ENCODE measurements at regions not wholly inside any gene's neighbourhood (a gene's known extent, or its start where the extent isn't known, plus 50 kb on each side); places are given as distances from the start of the nearest gene placed in this dataset.

DNA sequence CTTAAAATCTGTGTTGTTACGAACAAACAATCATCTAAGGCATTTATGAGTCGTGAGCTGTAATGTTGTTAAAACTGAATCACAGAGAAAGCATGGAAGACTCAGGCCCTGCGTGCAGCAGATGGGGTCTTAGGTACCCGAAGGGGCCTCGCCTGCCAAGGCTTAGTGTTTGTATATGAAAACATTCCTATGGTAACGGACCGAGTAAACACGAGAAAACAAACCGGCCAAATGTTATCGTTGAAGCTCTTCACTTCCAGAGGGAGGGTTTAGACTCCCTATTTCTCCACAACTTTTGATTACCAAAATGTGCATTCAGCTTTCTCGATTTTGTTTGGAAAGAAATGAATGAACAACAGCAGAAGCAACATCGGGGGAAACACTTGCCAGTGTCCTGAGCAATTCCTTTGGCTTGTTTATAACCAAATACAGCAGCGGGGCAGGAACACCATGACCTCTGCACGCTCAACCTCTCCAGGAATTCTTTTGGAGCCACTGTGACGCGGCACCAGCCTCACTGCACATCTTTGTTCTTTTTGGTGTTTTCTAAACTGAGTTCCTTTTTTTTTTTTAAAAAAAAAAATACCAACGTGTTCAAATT, 121.6 kb upstream of the KLF6 start:
- Mint-ChIP-seq H3K27ac (no peak overlapping the region), H3K4me1 (ENCODE audit: low read depth) (peaks cover 18% of the 10 kb centered on the region)

DNA sequence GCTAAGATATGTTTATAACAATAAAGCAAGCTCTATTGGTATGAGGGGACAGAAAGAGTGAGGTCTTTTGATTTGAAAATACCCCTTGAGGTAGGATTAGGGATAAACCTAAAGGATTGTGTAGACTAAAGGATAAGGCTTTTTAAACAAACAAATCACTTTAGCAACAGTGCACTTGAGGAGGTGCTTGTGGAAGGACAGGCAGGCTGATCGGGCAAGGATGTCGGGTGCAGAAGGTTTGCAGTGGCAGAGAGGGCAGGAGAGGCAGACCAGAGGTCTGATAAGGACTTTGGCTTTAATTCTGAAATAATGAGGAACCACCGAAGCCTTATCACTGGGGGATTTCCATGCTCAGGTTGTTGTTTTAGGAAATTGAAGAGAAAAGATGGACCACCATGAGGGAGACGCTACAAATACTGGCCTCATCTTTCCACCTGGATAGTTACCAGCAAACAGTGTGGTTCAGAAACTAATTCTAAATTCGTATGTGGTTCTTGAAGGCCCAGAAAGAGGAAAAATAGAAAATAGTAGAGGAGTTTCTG, 119.5 kb upstream of the KLF6 start:
- H3K9me3 Mint-ChIP-seq, result peaks cover 2% of the 10 kb centered on the region
- no peaks in the 10 kb centered on the region for H3K36me3 Mint-ChIP-seq (ENCODE audit: low read depth)
- CTCF ChIA-PET, result no interaction called here
- TF ChIP-seq, protein P1, sequence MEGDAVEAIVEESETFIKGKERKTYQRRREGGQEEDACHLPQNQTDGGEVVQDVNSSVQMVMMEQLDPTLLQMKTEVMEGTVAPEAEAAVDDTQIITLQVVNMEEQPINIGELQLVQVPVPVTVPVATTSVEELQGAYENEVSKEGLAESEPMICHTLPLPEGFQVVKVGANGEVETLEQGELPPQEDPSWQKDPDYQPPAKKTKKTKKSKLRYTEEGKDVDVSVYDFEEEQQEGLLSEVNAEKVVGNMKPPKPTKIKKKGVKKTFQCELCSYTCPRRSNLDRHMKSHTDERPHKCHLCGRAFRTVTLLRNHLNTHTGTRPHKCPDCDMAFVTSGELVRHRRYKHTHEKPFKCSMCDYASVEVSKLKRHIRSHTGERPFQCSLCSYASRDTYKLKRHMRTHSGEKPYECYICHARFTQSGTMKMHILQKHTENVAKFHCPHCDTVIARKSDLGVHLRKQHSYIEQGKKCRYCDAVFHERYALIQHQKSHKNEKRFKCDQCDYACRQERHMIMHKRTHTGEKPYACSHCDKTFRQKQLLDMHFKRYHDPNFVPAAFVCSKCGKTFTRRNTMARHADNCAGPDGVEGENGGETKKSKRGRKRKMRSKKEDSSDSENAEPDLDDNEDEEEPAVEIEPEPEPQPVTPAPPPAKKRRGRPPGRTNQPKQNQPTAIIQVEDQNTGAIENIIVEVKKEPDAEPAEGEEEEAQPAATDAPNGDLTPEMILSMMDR (IDR thresholded peaks at IDR 0.05), result no peak
- H3K4me3 Mint-ChIP-seq, result no peak overlapping the region
- peaks cover 23% of the 10 kb centered on the region for H3K4me1 Mint-ChIP-seq (ENCODE audit: low read depth)
- intact Hi-C loops (cut with micrococcal nuclease), result no loop called here
- H3K27ac Mint-ChIP-seq, result peak overlapping the region; percentile 1
- DNase-seq (no peak), ATAC-seq (no peak)
- POLR2A ChIA-PET, result no interaction called here
- no peaks in the 10 kb centered on the region for H3K27me3 Mint-ChIP-seq

More for the DNA sequence above, 121.6 kb upstream of the KLF6 start:
- H3K4me3 Mint-ChIP-seq, result no peak overlapping the region
- peaks cover 2% of the 10 kb centered on the region for H3K9me3 Mint-ChIP-seq
- TF ChIP-seq, protein P1 (IDR thresholded peaks at IDR 0.05), result no peak
- intact Hi-C loops (cut with micrococcal nuclease), result no loop called here
- CTCF ChIA-PET, result interaction anchor here (0.6 to 1.2 kb wide), 2 partner anchors 9 to 235 kb away, joined by 3 read pairs; no protein-coding TSS in a partner anchor
- DNase-seq (no peak), ATAC-seq (no peak)
- POLR2A ChIA-PET, result interaction anchor here (0.6 kb wide), 1 partner anchor 55 kb away, joined by 3 read pairs; no protein-coding TSS in a partner anchor
- no peaks in the 10 kb centered on the region for H3K36me3 Mint-ChIP-seq (ENCODE audit: low read depth)
- H3K27me3 Mint-ChIP-seq, result no peaks in the 10 kb centered on the region

DNA sequence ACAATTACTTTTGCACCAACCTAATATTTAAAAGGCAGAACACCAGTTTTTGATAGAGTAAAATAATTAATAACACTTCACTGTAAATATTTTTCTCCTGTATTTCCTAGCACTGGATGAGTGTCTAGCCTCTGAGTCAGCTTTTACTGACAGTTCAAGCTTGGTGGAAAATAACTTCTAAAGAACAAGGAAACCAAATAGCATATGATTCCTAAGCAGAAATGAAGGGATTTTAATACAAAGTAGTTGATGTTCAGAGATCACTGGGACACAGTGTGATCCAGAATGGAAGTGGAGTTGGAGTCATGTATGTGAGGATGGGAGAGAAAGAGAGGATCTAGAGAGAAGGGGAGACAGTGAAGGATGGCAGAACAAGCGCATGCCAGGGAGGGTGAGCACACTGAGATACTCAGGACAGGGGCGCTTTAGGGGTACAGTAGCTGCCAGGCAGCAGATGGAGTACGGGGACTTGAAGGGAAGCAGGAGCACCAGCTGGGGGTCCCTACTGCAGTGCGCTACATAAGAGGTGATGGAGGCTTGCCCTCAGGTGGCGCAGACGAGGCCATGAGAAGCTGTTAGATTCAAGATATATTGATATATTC, 117.9 kb upstream of the KLF6 start:
- no peak for DNase-seq
- ChIA-PET POLR2A (interaction anchor here (0.6 to 1.2 kb wide), 3 partner anchors 26 to 118 kb away, joined by 3 to 4 read pairs (median 3); partner anchors contain the start of gene KLF6), CTCF (no interaction called here)
- no peaks in the 10 kb centered on the region for H3K36me3 Mint-ChIP-seq (ENCODE audit: low read depth)
- intact Hi-C loops (cut with micrococcal nuclease), result no loop called here
- peak; percentile 41 for ATAC-seq
- H3K27me3 Mint-ChIP-seq, result no peaks in the 10 kb centered on the region
- peaks cover 23% of the 10 kb centered on the region for H3K4me1 Mint-ChIP-seq (ENCODE audit: low read depth)
- H3K27ac Mint-ChIP-seq, result peak overlapping the region; percentile 79
- H3K9me3 Mint-ChIP-seq, result peaks cover 2% of the 10 kb centered on the region
- no peak overlapping the region for H3K4me3 Mint-ChIP-seq
- TF ChIP-seq, protein P1 (IDR thresholded peaks at IDR 0.05), result no peak

DNA sequence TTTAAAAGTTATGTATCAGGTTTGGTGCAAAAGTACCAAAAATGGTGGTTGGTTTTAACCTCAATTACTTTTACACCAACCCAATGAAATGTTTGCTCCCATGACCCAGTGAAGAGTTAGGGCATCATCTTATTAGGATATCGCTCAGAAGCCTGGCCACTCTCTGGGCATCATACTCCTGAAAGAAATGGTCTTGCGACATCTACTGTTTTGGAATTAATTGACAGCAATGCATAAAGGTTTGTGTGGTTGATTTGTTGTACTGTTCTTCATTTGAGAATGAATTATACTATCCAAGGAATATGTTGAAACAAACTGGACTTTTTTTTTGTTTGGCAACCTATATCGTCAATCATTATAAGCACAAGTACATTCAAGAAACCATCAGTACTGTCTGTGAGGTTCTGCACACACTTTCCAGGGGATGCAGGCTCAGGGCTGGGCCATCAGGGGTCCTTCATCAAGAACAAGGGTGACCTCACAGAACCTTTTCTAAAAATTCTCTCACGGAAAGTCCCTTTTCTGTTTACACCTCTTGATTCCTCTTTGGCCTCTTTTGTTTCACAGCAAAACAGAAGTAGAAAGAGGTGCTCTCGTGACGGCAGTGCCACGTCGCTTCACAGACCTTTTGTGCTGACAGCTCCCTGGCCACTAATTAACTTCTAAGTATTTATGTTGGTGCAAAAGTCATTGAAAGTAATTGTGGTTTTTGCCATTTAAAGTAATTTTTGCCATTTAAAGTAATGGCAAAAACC, 117.2 kb upstream of the KLF6 start:
- H3K27me3 Mint-ChIP-seq, result no peaks in the 10 kb centered on the region
- ChIA-PET POLR2A (interaction anchor here (0.6 to 1.2 kb wide), 3 partner anchors 25 to 117 kb away, joined by 3 to 4 read pairs (median 3); partner anchors contain the start of gene KLF6), CTCF (no interaction called here)
- TF ChIP-seq, protein P1 (IDR thresholded peaks at IDR 0.05), result no peak
- intact Hi-C loops (cut with micrococcal nuclease), result no loop called here
- peaks cover 23% of the 10 kb centered on the region for H3K4me1 Mint-ChIP-seq (ENCODE audit: low read depth)
- ATAC-seq (peak; percentile 76), DNase-seq (peak; percentile 68)
- no peaks in the 10 kb centered on the region for H3K36me3 Mint-ChIP-seq (ENCODE audit: low read depth)
- H3K27ac Mint-ChIP-seq, result peak overlapping the region; percentile 86
- peaks cover 2% of the 10 kb centered on the region for H3K9me3 Mint-ChIP-seq
- no peak overlapping the region for H3K4me3 Mint-ChIP-seq
